ENCODE measurements at regions not wholly inside any gene's neighbourhood (a gene's known extent, or its start where the extent isn't known, plus 50 kb on each side); places are given as distances from the start of the nearest gene placed in this dataset.
"Not testable (repeated sequence)": the region's sequence is repeated elsewhere in the genome, so short reads cannot be mapped to it uniquely, and the experiment has no call there.

- TF ChIP-seq CTCF, POLR2A (IDR thresholded peaks at IDR 0.05): not testable (repeated sequence)
These were observed 66.4 kb downstream of the PROP1 start for GRCh38 chr5:177929618-177930017.

All from esophagus squamous epithelium (tissue), 4 donors.